ENCODE measurements at regions not wholly inside any gene's neighbourhood (a gene's known extent, or its start where the extent isn't known, plus 50 kb on each side); places are given as distances from the start of the nearest gene placed in this dataset.

GRCh38 chr4:159871141-159871540, 768.3 kb downstream of the RAPGEF2 start:
- TF ChIP-seq CTCF (optimal IDR thresholded peaks at IDR 0.05 in 1 of 3, IDR thresholded peaks at IDR 0.05 in 1 of 3, conservative IDR thresholded peaks at IDR 0.05 in 1 of 3; ENCODE audit: extremely low read depth in 1 of 3, insufficient read depth in 2 of 3, low read length in 3 of 3) (no peak), EZH2 (IDR thresholded peaks at IDR 0.05; ENCODE audit: low read length) (no peak)
- no peak overlapping the region for H3K27ac ChIP-seq (ENCODE audit: control insufficient read depth, insufficient read depth, low read length)
- no peaks in the 10 kb centered on the region for H3K4me1 ChIP-seq (ENCODE audit: control insufficient read depth, extremely low read depth, insufficient read depth, low read length)
- no peak for DNase-seq (ENCODE audit: low read depth, low spot score)
- H3K79me2 ChIP-seq (ENCODE audit: control insufficient read depth, insufficient read depth, low read length), result no peaks in the 10 kb centered on the region
- no peaks in the 10 kb centered on the region for H3K9me3 ChIP-seq (ENCODE audit: control insufficient read depth, low read depth, low read length)
- no peak overlapping the region for H3K4me2 ChIP-seq (ENCODE audit: control insufficient read depth, extremely low read depth, insufficient read depth, low read depth, low read length)
- no peaks in the 10 kb centered on the region for H3K9me1 ChIP-seq (ENCODE audit: control insufficient read depth, extremely low read depth, insufficient read depth, low read length)
- H4K20me1 ChIP-seq (ENCODE audit: control insufficient read depth, extremely low read depth, insufficient read depth, low read length), result no peaks in the 10 kb centered on the region
- no peak overlapping the region for H2AFZ ChIP-seq (ENCODE audit: control insufficient read depth, low read length)
- no peak overlapping the region for H3K9ac ChIP-seq (ENCODE audit: control insufficient read depth, extremely low read depth, insufficient read depth, low read length)
- no peaks in the 10 kb centered on the region for H3K36me3 ChIP-seq (ENCODE audit: control insufficient read depth in 2 of 2, extremely low read depth in 1 of 2, insufficient read depth in 2 of 2, low read length in 2 of 2)
- dilution Hi-C loops (cut with MboI; ENCODE audit: extremely low pct_ligation_motif_present, low sequenced_read_pairs), result no loop called here
- no peak overlapping the region for H3K4me3 ChIP-seq (ENCODE audit: control insufficient read depth in 2 of 3, extremely low read depth in 1 of 3, insufficient read depth in 2 of 3, low read depth in 1 of 3, low read length in 3 of 3)
- no peaks in the 10 kb centered on the region for H3K27me3 ChIP-seq (ENCODE audit: control insufficient read depth, extremely low read depth, insufficient read depth, low read length)
- FAIRE-seq, result no peak

DNA sequence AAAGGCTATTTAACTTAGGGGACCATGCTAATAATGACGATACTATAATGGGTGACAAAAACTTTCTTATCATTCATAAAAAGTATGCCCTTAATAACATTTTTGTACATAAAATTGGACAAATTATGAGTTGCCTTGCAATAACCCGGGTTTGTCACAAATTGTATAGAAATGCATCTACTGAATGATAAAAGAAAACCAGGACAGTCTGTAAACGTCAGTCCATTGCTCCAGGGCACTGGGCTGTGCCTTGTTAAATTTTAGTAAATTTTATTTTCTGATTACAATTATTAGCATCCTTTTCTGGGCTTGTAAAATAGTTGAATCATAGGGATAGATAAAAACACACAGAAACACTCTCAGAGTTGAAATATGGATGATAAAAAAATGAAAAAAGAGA, 778.3 kb downstream of the RAPGEF2 start:
- H2AFZ ChIP-seq (ENCODE audit: control insufficient read depth, low read length), result no peak overlapping the region
- no peak overlapping the region for H3K9ac ChIP-seq (ENCODE audit: control insufficient read depth, extremely low read depth, insufficient read depth, low read length)
- dilution Hi-C loops (cut with MboI; ENCODE audit: extremely low pct_ligation_motif_present, low sequenced_read_pairs), result no loop called here
- H4K20me1 ChIP-seq (ENCODE audit: control insufficient read depth, extremely low read depth, insufficient read depth, low read length), result no peaks in the 10 kb centered on the region
- H3K79me2 ChIP-seq (ENCODE audit: control insufficient read depth, insufficient read depth, low read length), result no peaks in the 10 kb centered on the region
- FAIRE-seq (no peak), DNase-seq (ENCODE audit: low read depth, low spot score) (no peak)
- H3K4me1 ChIP-seq (ENCODE audit: control insufficient read depth, extremely low read depth, insufficient read depth, low read length), result no peaks in the 10 kb centered on the region
- H3K4me2 ChIP-seq (ENCODE audit: control insufficient read depth, extremely low read depth, insufficient read depth, low read depth, low read length), result no peak overlapping the region
- H3K9me3 ChIP-seq (ENCODE audit: control insufficient read depth, low read depth, low read length), result no peaks in the 10 kb centered on the region
- H3K27me3 ChIP-seq (ENCODE audit: control insufficient read depth, extremely low read depth, insufficient read depth, low read length), result no peaks in the 10 kb centered on the region
- H3K4me3 ChIP-seq (ENCODE audit: control insufficient read depth in 2 of 3, extremely low read depth in 1 of 3, insufficient read depth in 2 of 3, low read depth in 1 of 3, low read length in 3 of 3), result no peak overlapping the region
- H3K27ac ChIP-seq (ENCODE audit: control insufficient read depth, insufficient read depth, low read length), result no peak overlapping the region
- no peaks in the 10 kb centered on the region for H3K36me3 ChIP-seq (ENCODE audit: control insufficient read depth in 2 of 2, extremely low read depth in 1 of 2, insufficient read depth in 2 of 2, low read length in 2 of 2)
- TF ChIP-seq CTCF (optimal IDR thresholded peaks at IDR 0.05 in 1 of 3, IDR thresholded peaks at IDR 0.05 in 1 of 3, conservative IDR thresholded peaks at IDR 0.05 in 1 of 3; ENCODE audit: extremely low read depth in 1 of 3, insufficient read depth in 2 of 3, low read length in 3 of 3), result no peak
- TF ChIP-seq EZH2 (IDR thresholded peaks at IDR 0.05; ENCODE audit: low read length), result no peak
- no peaks in the 10 kb centered on the region for H3K9me1 ChIP-seq (ENCODE audit: control insufficient read depth, extremely low read depth, insufficient read depth, low read length)

Data from keratinocyte (primary cell).